BE2C (cell line): ENCODE measurements at regions not wholly inside any gene's neighbourhood (a gene's known extent, or its start where the extent isn't known, plus 50 kb on each side); places are given as distances from the start of the nearest gene placed in this dataset.
"Not testable (repeated sequence)": the region's sequence is repeated elsewhere in the genome, so short reads cannot be mapped to it uniquely, and the experiment has no call there.

Source experiments
- DNase-seq: peaks from one replicate; pipeline ENCODE4 v3.0.0-alpha.2; 2020
- H3K27me3 ChIP-seq: fragments of 250-450 bp; sonication (Bioruptor Pico); 2 replicates; pipeline ENCODE4 v1.5.1; 2020; ENCODE audit warnings: mild to moderate bottlenecking
- H3K36me3 ChIP-seq: fragments of 250-450 bp; sonication (Bioruptor Pico); 2 replicates; pipeline ENCODE4 v1.5.1; 2020; ENCODE audit warnings: mild to moderate bottlenecking
- H3K4me1 ChIP-seq: fragments of 250-450 bp; sonication (Bioruptor Pico); 2 replicates; pipeline ENCODE4 v1.5.1; 2020
- H3K4me3 ChIP-seq: 2 replicates; pipeline ENCODE4 v1.5.1; 2011; ENCODE audit warnings: low read depth, low read length
- H3K9me3 ChIP-seq: fragments of 250-450 bp; sonication (Bioruptor Pico); 2 replicates; pipeline ENCODE4 v1.5.1; 2020
- CTCF ChIP-seq: IDR thresholded peaks from 2 replicates; pipeline ENCODE4 v1.5.1; 2012; ENCODE audit warnings: mild to moderate bottlenecking, low read depth, low read length

- Histone ChIP-seq H3K27me3 (no peaks in the 10 kb centered on the region), H3K36me3 (no peaks in the 10 kb centered on the region), H3K4me1 (no peaks in the 10 kb centered on the region), H3K4me3 (no peak overlapping the region), H3K9me3 (no peaks in the 10 kb centered on the region)
- DNase-seq, result no peak
- no peak for TF ChIP-seq CTCF
These were observed 74.3 kb upstream of the CCN2 start for GRCh38 chr6:132025468-132025867.

GRCh38 chr6:132023490-132023889 is 72.3 kb upstream of the CCN2 start:
- no peak for DNase-seq
- no peak for TF ChIP-seq CTCF

GRCh38 chr6:132021552-132022375 is 70.6 kb upstream of the CCN2 start:
- TF ChIP-seq CTCF, result no peak
- H3K27me3 ChIP-seq, result no peaks in the 10 kb centered on the region

More at GRCh38 chr6:132023490-132023889, 72.3 kb upstream of the CCN2 start:
- Histone ChIP-seq H3K27me3 (no peaks in the 10 kb centered on the region), H3K36me3 (no peaks in the 10 kb centered on the region), H3K9me3 (no peaks in the 10 kb centered on the region), H3K4me3 (no peak overlapping the region), H3K4me1 (no peaks in the 10 kb centered on the region)

GRCh38 chr6:132020918-132021317 is 69.7 kb upstream of the CCN2 start:
- not testable (repeated sequence) for H3K27me3 ChIP-seq, H3K4me3 ChIP-seq, H3K36me3 ChIP-seq, DNase-seq, H3K9me3 ChIP-seq, H3K4me1 ChIP-seq

More at GRCh38 chr6:132021552-132022375, 70.6 kb upstream of the CCN2 start:
- no peaks in the 10 kb centered on the region for H3K36me3 ChIP-seq
- no peak overlapping the region for H3K4me3 ChIP-seq
- no peaks in the 10 kb centered on the region for H3K4me1 ChIP-seq
- no peak for DNase-seq
- no peaks in the 10 kb centered on the region for H3K9me3 ChIP-seq

- Histone ChIP-seq H3K4me3 (no peak overlapping the region), H3K36me3 (no peaks in the 10 kb centered on the region), H3K27me3 (no peaks in the 10 kb centered on the region), H3K9me3 (no peaks in the 10 kb centered on the region), H3K4me1 (no peaks in the 10 kb centered on the region)
- TF ChIP-seq CTCF, result no peak
- no peak for DNase-seq
These were observed 69.0 kb upstream of the CCN2 start for GRCh38 chr6:132020138-132020581.

GRCh38 chr6:132019586-132019985 is 68.4 kb upstream of the CCN2 start:
- Histone ChIP-seq H3K27me3 (no peaks in the 10 kb centered on the region), H3K4me1 (no peaks in the 10 kb centered on the region), H3K9me3 (no peaks in the 10 kb centered on the region), H3K4me3 (no peak overlapping the region), H3K36me3 (no peaks in the 10 kb centered on the region)
- no peak for DNase-seq
- TF ChIP-seq CTCF, result no peak
